ENCODE measurements at regions not wholly inside any gene's neighbourhood (a gene's known extent, or its start where the extent isn't known, plus 50 kb on each side); places are given as distances from the start of the nearest gene placed in this dataset.

GRCh38 chr13:20287976-20288375, 55.9 kb upstream of the GJB6 start:
- TF ChIP-seq POLR2AphosphoS5 (IDR thresholded peaks at IDR 0.05) (no peak), CTCF (IDR thresholded peaks at IDR 0.05) (no peak), POLR2A (IDR thresholded peaks at IDR 0.05) (no peak), EP300 (IDR thresholded peaks at IDR 0.05) (no peak)
